ENCODE measurements at regions not wholly inside any gene's neighbourhood (a gene's known extent, or its start where the extent isn't known, plus 50 kb on each side); places are given as distances from the start of the nearest gene placed in this dataset.

- TF ChIP-seq, protein P1, sequence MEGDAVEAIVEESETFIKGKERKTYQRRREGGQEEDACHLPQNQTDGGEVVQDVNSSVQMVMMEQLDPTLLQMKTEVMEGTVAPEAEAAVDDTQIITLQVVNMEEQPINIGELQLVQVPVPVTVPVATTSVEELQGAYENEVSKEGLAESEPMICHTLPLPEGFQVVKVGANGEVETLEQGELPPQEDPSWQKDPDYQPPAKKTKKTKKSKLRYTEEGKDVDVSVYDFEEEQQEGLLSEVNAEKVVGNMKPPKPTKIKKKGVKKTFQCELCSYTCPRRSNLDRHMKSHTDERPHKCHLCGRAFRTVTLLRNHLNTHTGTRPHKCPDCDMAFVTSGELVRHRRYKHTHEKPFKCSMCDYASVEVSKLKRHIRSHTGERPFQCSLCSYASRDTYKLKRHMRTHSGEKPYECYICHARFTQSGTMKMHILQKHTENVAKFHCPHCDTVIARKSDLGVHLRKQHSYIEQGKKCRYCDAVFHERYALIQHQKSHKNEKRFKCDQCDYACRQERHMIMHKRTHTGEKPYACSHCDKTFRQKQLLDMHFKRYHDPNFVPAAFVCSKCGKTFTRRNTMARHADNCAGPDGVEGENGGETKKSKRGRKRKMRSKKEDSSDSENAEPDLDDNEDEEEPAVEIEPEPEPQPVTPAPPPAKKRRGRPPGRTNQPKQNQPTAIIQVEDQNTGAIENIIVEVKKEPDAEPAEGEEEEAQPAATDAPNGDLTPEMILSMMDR (conservative IDR thresholded peaks at IDR 0.05), result no peak
- no peak for TF ChIP-seq ZFX (IDR thresholded peaks at IDR 0.05)
Measured at GRCh38 chr2:14952400-14952963, 320.0 kb downstream of the LRATD1 start.

Data from C4-2B (cell line).